Keratinocyte (primary cell): ENCODE measurements at regions not wholly inside any gene's neighbourhood (a gene's known extent, or its start where the extent isn't known, plus 50 kb on each side); places are given as distances from the start of the nearest gene placed in this dataset.

Experiments
- DNase-seq: peaks from one replicate; pipeline ENCODE4 v3.0.0-alpha.2; 2011; ENCODE audit warnings: low read depth, missing footprints, low spot score
- FAIRE-seq: peaks from 2 replicates; lab custom pipeline; 2011; peaks lifted over from hg19 to GRCh38; lab: Jason Lieb, UNC
- H2AFZ ChIP-seq: 2 replicates; pipeline ENCODE4 v1.6.0; 2012; ENCODE audit warnings: low read length, control low read depth, inconsistent platforms; ENCODE audit not compliant: control insufficient read depth
- H3K27ac ChIP-seq: 2 replicates; pipeline ENCODE4 v1.5.1; 2011; ENCODE audit warnings: low read length; ENCODE audit not compliant: control insufficient read depth, insufficient read depth
- H3K27me3 ChIP-seq: 3 replicates; pipeline ENCODE4 v1.6.0; 2011; ENCODE audit warnings: low read length; ENCODE audit not compliant: control insufficient read depth, insufficient read depth; ENCODE audit errors: extremely low read depth
- H3K36me3 ChIP-seq, 2 experiments: 2 replicates in 1 of 2; 3 replicates in 1 of 2; pipeline ENCODE4 v1.5.1; 2011; ENCODE audit warnings: low read length in 2 of 2, mild to moderate bottlenecking in 1 of 2; ENCODE audit not compliant: control insufficient read depth in 2 of 2, insufficient read depth in 2 of 2; ENCODE audit errors: extremely low read depth in 1 of 2
- H3K4me1 ChIP-seq: 3 replicates; pipeline ENCODE4 v1.5.1; 2011; ENCODE audit warnings: low read length; ENCODE audit not compliant: control insufficient read depth, insufficient read depth; ENCODE audit errors: extremely low read depth
- H3K4me2 ChIP-seq: 3 replicates; pipeline ENCODE4 v1.6.0; 2011; ENCODE audit warnings: low read depth, low read length; ENCODE audit not compliant: control insufficient read depth, insufficient read depth; ENCODE audit errors: extremely low read depth
- H3K4me3 ChIP-seq, 3 experiments: fragments of 200-600 bp in 1 of 3; sonication (generic) in 1 of 3; 2 replicates in 2 of 3; 3 replicates in 1 of 3; pipeline ENCODE4 v1.5.1; 2011 to 2016; ENCODE audit warnings: low read length in 3 of 3, mild to moderate bottlenecking in 3 of 3, control low read depth in 2 of 3, inconsistent platforms in 1 of 3, low read depth in 1 of 3, mixed read lengths in 1 of 3, mixed run types in 1 of 3, moderate library complexity in 1 of 3; ENCODE audit not compliant: control insufficient read depth in 2 of 3, insufficient read depth in 2 of 3; ENCODE audit errors: extremely low read depth in 1 of 3
- H3K79me2 ChIP-seq: 2 replicates; pipeline ENCODE4 v1.6.0; 2012; ENCODE audit warnings: low read length; ENCODE audit not compliant: control insufficient read depth, insufficient read depth
- H3K9ac ChIP-seq: 3 replicates; pipeline ENCODE4 v1.6.0; 2011; ENCODE audit warnings: low read length; ENCODE audit not compliant: control insufficient read depth, insufficient read depth; ENCODE audit errors: extremely low read depth
- H3K9me1 ChIP-seq: 3 replicates; pipeline ENCODE4 v1.6.0; 2011; ENCODE audit warnings: low read length; ENCODE audit not compliant: control insufficient read depth, insufficient read depth; ENCODE audit errors: extremely low read depth
- H3K9me3 ChIP-seq: 2 replicates; pipeline ENCODE4 v1.5.1; 2012; ENCODE audit warnings: low read depth, low read length; ENCODE audit not compliant: control insufficient read depth
- H4K20me1 ChIP-seq: 3 replicates; pipeline ENCODE4 v1.6.0; 2011; ENCODE audit warnings: low read length; ENCODE audit not compliant: control insufficient read depth, insufficient read depth; ENCODE audit errors: extremely low read depth
- EZH2 ChIP-seq: IDR thresholded peaks from one replicate; pipeline ENCODE4 v1.6.1; 2012; ENCODE audit warnings: inconsistent platforms, mild to moderate bottlenecking, low read length, moderate library complexity
- dilution Hi-C: fragments of 300-500 bp; cut with MboI; formaldehyde crosslinking; loops from one replicate; pipeline ENCODE4 v1.7.0; 2020; ENCODE audit warnings: low sequenced_read_pairs; ENCODE audit not compliant: extremely low pct_ligation_motif_present
- TF ChIP-seq, protein P1 (sequence below), 3 experiments: IDR thresholded peaks in 1 of 3; conservative IDR thresholded peaks in 1 of 3; optimal IDR thresholded peaks in 1 of 3; 2 replicates in 2 of 3; 3 replicates in 1 of 3; pipeline versions ENCODE3 to v1.5.1; 2011; ENCODE audit warnings: low read length in 3 of 3, mild to moderate bottlenecking in 3 of 3, moderate library complexity in 2 of 3, control low read depth in 1 of 3, inconsistent platforms in 1 of 3; ENCODE audit not compliant: insufficient read depth in 2 of 3; ENCODE audit errors: extremely low read depth in 1 of 3

DNA sequence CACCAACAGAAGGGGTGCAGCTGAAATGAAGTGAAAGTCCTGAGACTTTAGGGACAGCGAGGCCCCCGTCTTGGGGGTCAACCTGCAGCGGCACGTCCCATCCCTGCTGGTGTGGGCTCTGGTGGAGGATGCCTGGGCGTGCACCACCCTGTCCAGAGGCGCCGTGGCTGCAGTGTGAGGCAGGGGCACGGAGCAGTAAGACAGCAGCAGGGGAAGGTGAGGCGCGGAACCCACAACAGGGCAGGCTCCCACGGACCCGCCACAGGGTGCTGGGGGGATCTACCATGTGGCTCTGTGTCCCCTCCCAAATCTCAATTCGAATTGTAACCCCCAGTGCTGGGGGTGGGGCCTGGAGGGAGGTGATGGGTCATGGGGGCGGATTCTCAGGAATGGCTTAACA, 158.6 kb downstream of the SHANK2 start:
- Histone ChIP-seq H3K79me2 (no peaks in the 10 kb centered on the region), H3K4me1 (no peaks in the 10 kb centered on the region), H3K27me3 (no peaks in the 10 kb centered on the region), H3K9ac (no peak overlapping the region), H3K27ac (no peak overlapping the region), H3K9me1 (no peaks in the 10 kb centered on the region), H3K9me3 (peaks cover 4% of the 10 kb centered on the region), H3K4me3 (no peak overlapping the region), H4K20me1 (no peaks in the 10 kb centered on the region), H2AFZ (no peak overlapping the region), H3K36me3 (no peaks in the 10 kb centered on the region), H3K4me2 (no peak overlapping the region)
- DNase-seq = no peak
- TF ChIP-seq EZH2 = no peak
- TF ChIP-seq, protein P1, sequence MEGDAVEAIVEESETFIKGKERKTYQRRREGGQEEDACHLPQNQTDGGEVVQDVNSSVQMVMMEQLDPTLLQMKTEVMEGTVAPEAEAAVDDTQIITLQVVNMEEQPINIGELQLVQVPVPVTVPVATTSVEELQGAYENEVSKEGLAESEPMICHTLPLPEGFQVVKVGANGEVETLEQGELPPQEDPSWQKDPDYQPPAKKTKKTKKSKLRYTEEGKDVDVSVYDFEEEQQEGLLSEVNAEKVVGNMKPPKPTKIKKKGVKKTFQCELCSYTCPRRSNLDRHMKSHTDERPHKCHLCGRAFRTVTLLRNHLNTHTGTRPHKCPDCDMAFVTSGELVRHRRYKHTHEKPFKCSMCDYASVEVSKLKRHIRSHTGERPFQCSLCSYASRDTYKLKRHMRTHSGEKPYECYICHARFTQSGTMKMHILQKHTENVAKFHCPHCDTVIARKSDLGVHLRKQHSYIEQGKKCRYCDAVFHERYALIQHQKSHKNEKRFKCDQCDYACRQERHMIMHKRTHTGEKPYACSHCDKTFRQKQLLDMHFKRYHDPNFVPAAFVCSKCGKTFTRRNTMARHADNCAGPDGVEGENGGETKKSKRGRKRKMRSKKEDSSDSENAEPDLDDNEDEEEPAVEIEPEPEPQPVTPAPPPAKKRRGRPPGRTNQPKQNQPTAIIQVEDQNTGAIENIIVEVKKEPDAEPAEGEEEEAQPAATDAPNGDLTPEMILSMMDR (optimal IDR thresholded peaks at IDR 0.05 in 1 of 3, IDR thresholded peaks at IDR 0.05 in 1 of 3, conservative IDR thresholded peaks at IDR 0.05 in 1 of 3; ENCODE audit: extremely low read depth in 1 of 3, insufficient read depth in 2 of 3, low read length in 3 of 3) = no peak
- dilution Hi-C loops = no loop called here
- FAIRE-seq = no peak

DNA sequence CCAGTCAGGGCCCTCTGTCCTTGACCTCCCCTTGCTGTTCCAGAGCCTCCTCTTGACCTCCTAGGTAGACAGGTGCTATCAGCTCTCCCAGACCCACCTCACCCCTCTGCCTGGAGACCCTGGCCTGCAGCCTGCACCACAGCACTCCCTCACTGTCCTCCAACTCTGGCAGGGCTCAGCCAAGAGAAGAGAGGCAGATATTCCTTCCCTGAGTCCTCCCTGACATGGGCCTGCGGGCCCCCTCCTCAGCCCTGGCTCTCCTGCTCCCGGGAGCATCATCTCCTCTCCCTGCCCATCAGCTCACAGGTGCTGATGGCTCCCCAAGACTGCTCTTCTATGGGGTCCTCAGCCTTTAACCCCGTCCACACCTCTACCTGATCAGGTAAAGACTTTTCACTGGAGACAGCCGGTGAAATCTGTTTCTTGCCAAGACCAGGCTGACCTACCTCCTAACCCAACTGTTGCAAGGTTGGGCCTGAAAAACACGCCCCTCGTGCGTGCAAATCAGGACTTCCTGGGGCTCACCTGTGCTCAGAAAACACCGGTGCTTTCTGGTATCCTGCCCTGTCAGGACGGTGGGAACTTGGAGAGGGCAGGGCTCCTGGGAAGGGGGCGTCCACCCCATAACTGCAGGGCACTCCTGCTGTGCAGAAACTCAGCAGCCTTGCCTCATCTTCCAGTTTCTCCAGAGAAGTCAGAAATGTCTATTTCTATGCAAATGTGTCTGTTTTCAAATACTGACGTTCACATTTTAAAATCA, 160.7 kb downstream of the SHANK2 start:
- Histone ChIP-seq H3K9me3 (no peaks in the 10 kb centered on the region), H3K79me2 (no peaks in the 10 kb centered on the region), H3K27ac (no peak overlapping the region), H3K27me3 (no peaks in the 10 kb centered on the region), H3K4me2 (no peak overlapping the region), H3K9me1 (no peaks in the 10 kb centered on the region), H3K4me3 (no peak overlapping the region), H4K20me1 (no peaks in the 10 kb centered on the region), H2AFZ (no peak overlapping the region), H3K4me1 (no peaks in the 10 kb centered on the region), H3K36me3 (no peaks in the 10 kb centered on the region), H3K9ac (no peak overlapping the region)
- no peak for FAIRE-seq
- TF ChIP-seq EZH2 = no peak
- TF ChIP-seq, protein P1 (optimal IDR thresholded peaks at IDR 0.05 in 1 of 3, IDR thresholded peaks at IDR 0.05 in 1 of 3, conservative IDR thresholded peaks at IDR 0.05 in 1 of 3; ENCODE audit: extremely low read depth in 1 of 3, insufficient read depth in 2 of 3, low read length in 3 of 3) = no peak
- dilution Hi-C loops = no loop called here
- DNase-seq = no peak
